Osteoblast (primary cell): ENCODE measurements at regions not wholly inside any gene's neighbourhood (a gene's known extent, or its start where the extent isn't known, plus 50 kb on each side); places are given as distances from the start of the nearest gene placed in this dataset.

Source experiments
- DNase-seq: peaks from one replicate; pipeline ENCODE4 v3.0.0; 2011; ENCODE audit warnings: low spot score, mixed read lengths; ENCODE audit not compliant: insufficient read length; ENCODE audit errors: missing footprints
- H2AFZ ChIP-seq: 2 replicates; pipeline ENCODE4 v1.6.0; 2011; ENCODE audit warnings: mild to moderate bottlenecking, low read length
- H3K27ac ChIP-seq: 2 replicates; pipeline ENCODE4 v1.5.1; 2011; ENCODE audit warnings: mild to moderate bottlenecking, low read depth, low read length, moderate library complexity
- H3K27me3 ChIP-seq: 2 replicates; pipeline ENCODE4 v1.6.0; 2012; ENCODE audit warnings: mild to moderate bottlenecking, control low read depth, inconsistent platforms, low read length, moderate library complexity; ENCODE audit not compliant: insufficient read depth
- H3K36me3 ChIP-seq: 2 replicates; pipeline ENCODE4 v1.5.1; 2011; ENCODE audit warnings: mild to moderate bottlenecking, low read length, control low read depth, moderate library complexity; ENCODE audit not compliant: insufficient read depth
- H3K4me1 ChIP-seq: 2 replicates; pipeline ENCODE4 v1.5.1; 2011; ENCODE audit warnings: mild to moderate bottlenecking, low read length, control low read depth, moderate library complexity; ENCODE audit not compliant: insufficient read depth
- H3K4me2 ChIP-seq: 2 replicates; pipeline ENCODE4 v1.6.0; 2011; ENCODE audit warnings: mild to moderate bottlenecking, low read length; ENCODE audit not compliant: insufficient read depth
- H3K4me3 ChIP-seq: fragments of 200-600 bp; sonication (generic); 3 replicates; pipeline ENCODE4 v1.5.1; 2012; ENCODE audit warnings: mild to moderate bottlenecking, low read length, inconsistent platforms; ENCODE audit not compliant: insufficient read depth
- H3K79me2 ChIP-seq: 2 replicates; pipeline ENCODE4 v1.6.0; 2012; ENCODE audit warnings: mild to moderate bottlenecking, low read length, control low read depth, inconsistent platforms; ENCODE audit not compliant: insufficient read depth
- H3K9me3 ChIP-seq: 2 replicates; pipeline ENCODE4 v1.5.1; 2011; ENCODE audit warnings: low read depth, low read length, control low read depth
- H4K20me1 ChIP-seq: 2 replicates; pipeline ENCODE4 v1.6.0; 2012; ENCODE audit warnings: mild to moderate bottlenecking, low read length, control low read depth; ENCODE audit not compliant: insufficient read depth
- TF ChIP-seq, protein P1 (sequence below): IDR thresholded peaks from 2 replicates; pipeline ENCODE4 v1.5.1; 2011; ENCODE audit warnings: mild to moderate bottlenecking, low read depth, low read length, moderate library complexity; ENCODE audit errors: extremely low read depth

DNA sequence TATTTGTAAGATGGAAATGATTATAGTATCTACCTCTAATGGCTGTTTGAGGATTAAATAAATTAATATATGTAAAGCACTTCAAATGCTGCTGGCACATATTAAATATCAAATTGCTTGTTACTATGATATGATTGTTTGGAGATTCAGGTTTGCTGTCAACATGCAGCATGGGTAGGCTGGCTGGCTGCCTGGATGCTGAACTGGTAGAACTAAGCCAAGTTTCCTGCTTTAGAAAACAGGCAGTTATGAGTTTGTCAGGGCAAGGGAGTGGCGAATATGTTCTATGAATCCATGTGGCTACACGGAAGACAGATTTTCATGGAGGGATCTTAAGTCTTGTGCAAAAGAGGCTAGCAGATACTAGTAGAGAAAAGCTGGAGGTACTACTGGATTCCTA, 239.6 kb downstream of the GBA3 start:
- DNase-seq, result no peak
- Histone ChIP-seq H4K20me1 (no peaks in the 10 kb centered on the region), H3K4me1 (no peaks in the 10 kb centered on the region), H3K36me3 (no peaks in the 10 kb centered on the region), H2AFZ (no peak overlapping the region), H3K4me2 (no peak overlapping the region), H3K79me2 (no peaks in the 10 kb centered on the region), H3K9me3 (no peaks in the 10 kb centered on the region), H3K27ac (no peak overlapping the region), H3K4me3 (no peak overlapping the region), H3K27me3 (no peaks in the 10 kb centered on the region)
- TF ChIP-seq, protein P1, sequence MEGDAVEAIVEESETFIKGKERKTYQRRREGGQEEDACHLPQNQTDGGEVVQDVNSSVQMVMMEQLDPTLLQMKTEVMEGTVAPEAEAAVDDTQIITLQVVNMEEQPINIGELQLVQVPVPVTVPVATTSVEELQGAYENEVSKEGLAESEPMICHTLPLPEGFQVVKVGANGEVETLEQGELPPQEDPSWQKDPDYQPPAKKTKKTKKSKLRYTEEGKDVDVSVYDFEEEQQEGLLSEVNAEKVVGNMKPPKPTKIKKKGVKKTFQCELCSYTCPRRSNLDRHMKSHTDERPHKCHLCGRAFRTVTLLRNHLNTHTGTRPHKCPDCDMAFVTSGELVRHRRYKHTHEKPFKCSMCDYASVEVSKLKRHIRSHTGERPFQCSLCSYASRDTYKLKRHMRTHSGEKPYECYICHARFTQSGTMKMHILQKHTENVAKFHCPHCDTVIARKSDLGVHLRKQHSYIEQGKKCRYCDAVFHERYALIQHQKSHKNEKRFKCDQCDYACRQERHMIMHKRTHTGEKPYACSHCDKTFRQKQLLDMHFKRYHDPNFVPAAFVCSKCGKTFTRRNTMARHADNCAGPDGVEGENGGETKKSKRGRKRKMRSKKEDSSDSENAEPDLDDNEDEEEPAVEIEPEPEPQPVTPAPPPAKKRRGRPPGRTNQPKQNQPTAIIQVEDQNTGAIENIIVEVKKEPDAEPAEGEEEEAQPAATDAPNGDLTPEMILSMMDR, result no peak

DNA sequence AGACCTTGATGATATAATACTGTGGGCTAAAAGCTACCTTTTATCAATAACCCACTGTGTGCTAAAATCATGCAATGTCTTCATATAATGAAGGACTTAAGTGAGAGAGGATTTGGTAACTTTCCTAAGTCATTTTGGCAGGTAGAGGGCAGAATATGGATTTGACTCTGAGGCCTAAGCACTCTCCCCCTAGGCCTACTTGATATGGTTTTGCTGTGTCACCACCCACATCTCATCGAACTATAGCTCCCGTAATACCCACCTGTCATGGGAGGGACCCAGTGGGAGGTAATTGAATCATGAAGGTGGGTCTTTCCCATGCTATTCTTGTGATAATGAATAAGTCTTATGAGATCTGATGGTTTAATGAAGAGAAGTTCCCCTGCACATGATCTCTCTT, 229.7 kb downstream of the GBA3 start:
- Histone ChIP-seq H3K27ac (no peak overlapping the region), H3K4me1 (no peaks in the 10 kb centered on the region), H2AFZ (no peak overlapping the region), H3K9me3 (no peaks in the 10 kb centered on the region), H3K36me3 (no peaks in the 10 kb centered on the region), H4K20me1 (no peaks in the 10 kb centered on the region), H3K79me2 (no peaks in the 10 kb centered on the region), H3K27me3 (no peaks in the 10 kb centered on the region), H3K4me2 (no peak overlapping the region), H3K4me3 (no peak overlapping the region)
- DNase-seq, result no peak
- TF ChIP-seq, protein P1, result no peak

DNA sequence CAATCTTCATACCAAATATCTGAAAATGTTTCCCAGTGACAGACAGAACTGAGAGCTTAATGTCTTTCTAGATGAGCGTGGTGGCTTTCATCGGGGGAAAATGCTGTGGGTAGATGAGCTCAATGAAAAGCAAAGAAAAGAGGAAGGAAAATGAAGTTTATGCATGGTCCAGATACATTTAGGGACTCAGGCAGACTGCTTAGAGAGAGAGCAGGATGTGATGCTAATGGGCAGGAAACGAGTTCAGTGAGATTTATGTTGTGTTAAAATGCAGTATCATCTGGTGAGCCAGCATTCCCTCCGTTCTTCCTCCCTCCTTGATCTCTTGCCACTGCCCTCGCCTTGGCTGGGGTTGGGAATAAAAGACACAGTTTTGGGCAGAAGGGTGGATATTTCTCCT, 229.2 kb downstream of the GBA3 start:
- Histone ChIP-seq H3K4me1 (no peaks in the 10 kb centered on the region), H3K27ac (no peak overlapping the region), H3K27me3 (no peaks in the 10 kb centered on the region), H2AFZ (no peak overlapping the region), H3K79me2 (no peaks in the 10 kb centered on the region), H3K9me3 (no peaks in the 10 kb centered on the region), H4K20me1 (no peaks in the 10 kb centered on the region), H3K36me3 (no peaks in the 10 kb centered on the region), H3K4me3 (no peak overlapping the region), H3K4me2 (no peak overlapping the region)
- TF ChIP-seq, protein P1, result no peak
- no peak for DNase-seq

DNA sequence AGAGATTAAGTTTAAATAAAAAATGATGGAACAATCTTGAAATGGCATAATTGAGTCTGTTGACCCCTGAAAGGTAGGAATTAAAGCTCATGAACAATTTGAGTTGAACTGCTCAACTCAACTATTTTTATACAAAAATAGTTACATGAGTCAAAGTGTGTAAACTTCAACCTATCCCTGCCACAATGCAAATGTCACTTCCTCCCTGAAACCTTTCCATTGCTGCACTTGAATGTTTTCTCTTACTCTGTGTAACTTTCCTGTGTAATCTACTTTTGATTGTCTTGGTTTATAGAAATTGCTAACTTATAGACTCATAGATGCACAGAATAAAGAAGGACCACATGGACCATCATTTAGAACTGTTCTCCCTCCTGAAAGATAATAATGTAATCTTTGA, 218.5 kb downstream of the GBA3 start:
- Histone ChIP-seq H3K79me2 (no peaks in the 10 kb centered on the region), H2AFZ (no peak overlapping the region)

More for the DNA sequence above, 218.5 kb downstream of the GBA3 start:
- TF ChIP-seq, protein P1, result no peak
- H3K9me3 ChIP-seq, result no peaks in the 10 kb centered on the region
- H3K36me3 ChIP-seq, result no peaks in the 10 kb centered on the region
- H3K27me3 ChIP-seq, result no peaks in the 10 kb centered on the region
- H3K4me2 ChIP-seq, result no peak overlapping the region
- no peaks in the 10 kb centered on the region for H4K20me1 ChIP-seq
- H3K27ac ChIP-seq, result no peak overlapping the region
- DNase-seq, result no peak
- no peak overlapping the region for H3K4me3 ChIP-seq
- H3K4me1 ChIP-seq, result no peaks in the 10 kb centered on the region
